ENCODE measurements at regions not wholly inside any gene's neighbourhood (a gene's known extent, or its start where the extent isn't known, plus 50 kb on each side); places are given as distances from the start of the nearest gene placed in this dataset.
"Not testable (repeated sequence)": the region's sequence is repeated elsewhere in the genome, so short reads cannot be mapped to it uniquely, and the experiment has no call there.

DNA sequence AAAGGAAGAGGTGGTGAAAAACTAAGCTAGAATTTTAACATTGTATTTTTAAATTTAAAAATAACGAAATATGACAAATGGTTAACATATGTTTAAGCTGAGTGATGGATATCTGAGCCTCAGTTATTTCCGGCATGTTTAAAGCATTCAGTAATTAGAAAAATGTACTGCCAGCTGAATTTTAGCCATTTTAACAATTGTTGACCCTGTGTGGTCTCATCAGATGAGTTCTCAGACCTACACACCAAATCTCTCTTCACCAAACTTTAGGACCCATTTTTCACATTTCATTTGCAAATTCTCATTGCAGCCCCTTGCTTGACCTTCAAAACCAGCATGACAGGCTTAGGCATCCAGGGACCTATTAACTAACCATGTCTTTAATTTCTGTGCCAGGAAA is 91.5 kb upstream of the RGPD4 start:
- DNase-seq (ENCODE audit: low read depth in 4 of 4, low spot score in 2 of 4) = no peak

DNA sequence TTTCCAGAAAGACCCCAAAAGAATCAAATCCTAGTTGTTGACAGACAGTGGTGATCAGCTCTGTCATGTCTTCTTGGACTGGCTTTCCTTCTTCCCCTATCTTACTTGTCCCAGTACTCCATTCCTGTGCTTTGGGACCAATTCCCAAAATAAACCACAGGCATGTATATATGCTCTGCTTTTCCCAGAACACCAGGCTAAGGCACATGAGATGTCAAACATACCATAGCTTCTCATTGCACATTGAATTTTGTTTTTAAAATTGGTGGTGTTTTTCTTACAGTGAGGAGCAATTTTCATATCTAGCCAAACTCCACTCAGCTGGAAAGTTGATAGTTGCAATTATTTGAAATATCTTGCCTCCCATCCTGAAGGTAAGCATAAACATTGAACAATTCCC is 88.9 kb upstream of the RGPD4 start:
- DNase-seq (ENCODE audit: low read depth in 4 of 4, low spot score in 2 of 4) = no peak

- peak in 3 of 4 donors; percentile 9 to 57 (median 29) for DNase-seq (ENCODE audit: low read depth in 4 of 4, low spot score in 2 of 4)
Observed at GRCh38 chr2:107738266-107738665, 88.4 kb upstream of the RGPD4 start.

- DNase-seq (ENCODE audit: low read depth in 4 of 4, low spot score in 2 of 4) = no peak
Observed at GRCh38 chr2:107740300-107740699, 86.4 kb upstream of the RGPD4 start.

GRCh38 chr2:107742460-107743027 is 84.1 kb upstream of the RGPD4 start:
- no peak for DNase-seq (ENCODE audit: low read depth in 4 of 4, low spot score in 2 of 4)

GRCh38 chr2:107743274-107743673 is 83.4 kb upstream of the RGPD4 start:
- no peak for DNase-seq (ENCODE audit: low read depth in 4 of 4, low spot score in 2 of 4)

DNA sequence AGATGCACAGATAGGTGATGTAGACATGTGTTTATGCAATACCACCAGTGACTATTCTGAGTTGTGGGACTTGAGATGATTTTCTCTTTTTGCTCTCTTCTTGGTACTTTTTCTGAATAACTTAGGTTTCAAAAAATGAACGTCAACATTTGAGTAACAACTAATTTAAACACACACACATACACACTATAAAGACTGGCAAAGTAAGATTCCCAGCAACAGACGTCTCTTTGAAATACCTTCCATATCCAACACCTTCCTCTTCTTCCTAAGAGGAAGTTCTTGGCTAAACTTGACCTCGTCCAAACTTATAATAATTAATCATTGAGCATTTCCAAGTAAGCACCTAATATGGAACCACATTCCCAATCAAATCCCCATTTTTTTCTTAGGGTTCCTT is 81.6 kb upstream of the RGPD4 start:
- no peak for DNase-seq (ENCODE audit: low read depth in 4 of 4, low spot score in 2 of 4)

DNA sequence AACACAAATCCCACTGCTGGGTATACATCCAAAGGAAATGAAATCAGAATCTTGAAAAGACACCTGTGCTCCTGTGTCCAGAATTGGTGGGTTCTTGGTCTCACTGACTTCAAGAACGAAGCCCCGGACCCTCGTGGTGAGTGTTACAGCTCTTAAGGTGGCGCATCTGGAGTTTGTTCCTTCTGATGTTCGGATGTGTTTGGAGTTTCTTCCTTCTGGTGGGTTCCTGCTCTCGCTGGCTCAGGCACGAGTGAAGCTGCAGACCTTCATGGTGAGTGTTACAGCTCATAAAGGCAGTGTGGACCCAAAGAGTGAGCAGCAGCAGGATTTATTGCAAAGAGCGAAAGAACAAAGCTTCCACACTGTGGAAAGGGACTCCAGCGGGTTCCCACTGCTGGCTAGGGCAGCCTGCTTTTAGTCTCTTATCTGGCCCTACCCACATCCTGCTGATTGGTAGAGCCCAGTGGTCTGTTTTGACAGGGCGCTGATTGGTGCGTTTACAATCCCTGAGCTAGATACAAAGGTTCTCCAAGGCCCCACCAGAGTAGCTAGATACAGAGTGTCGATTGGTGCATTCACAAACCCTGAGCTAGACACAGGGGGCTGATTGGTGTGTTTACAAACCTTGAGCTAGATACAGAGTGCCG is 80.0 kb upstream of the RGPD4 start:
- DNase-seq (ENCODE audit: low read depth in 4 of 4, low spot score in 2 of 4) = not testable (repeated sequence)

DNA sequence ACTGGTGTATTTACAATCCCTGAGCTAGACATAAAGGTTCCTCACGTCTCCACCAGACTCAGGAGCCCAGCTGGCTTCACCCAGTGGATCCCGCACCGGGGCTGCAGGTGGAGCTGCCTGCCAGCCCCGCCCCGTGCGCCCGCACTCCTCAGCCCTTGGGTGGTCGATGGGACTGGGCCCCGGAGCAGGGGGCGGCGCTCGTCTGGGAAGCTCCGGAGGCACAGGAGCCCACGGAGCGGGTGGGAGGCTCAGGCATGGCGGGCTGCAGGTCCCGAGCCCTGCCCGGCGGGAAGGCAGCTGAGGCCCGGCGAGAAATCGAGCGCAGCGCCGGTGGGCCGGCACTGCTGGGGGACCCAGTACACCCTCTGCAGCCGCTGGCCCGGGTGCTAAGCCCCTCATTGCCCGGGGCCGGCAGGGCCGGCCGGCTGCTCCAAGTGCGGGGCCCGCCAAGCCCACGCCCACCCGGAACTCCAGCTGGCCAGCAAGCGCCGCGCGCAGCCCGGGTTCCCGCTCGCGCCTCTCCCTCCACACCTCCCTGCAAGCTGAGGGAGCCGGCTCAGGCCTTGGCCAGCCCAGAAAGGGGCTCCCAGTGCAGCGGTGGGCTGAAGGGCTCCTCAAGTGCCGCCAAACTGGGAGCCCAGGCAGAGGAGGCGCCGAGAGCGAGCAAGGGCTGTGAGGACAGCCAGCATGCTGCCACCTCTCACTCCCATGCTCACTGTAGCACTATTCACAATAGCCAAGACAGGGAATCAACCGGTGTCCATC is 79.3 kb upstream of the RGPD4 start:
- DNase-seq (ENCODE audit: low read depth in 4 of 4, low spot score in 2 of 4) = not testable (repeated sequence)

GRCh38 chr2:107747964-107748583 is 78.6 kb upstream of the RGPD4 start:
- DNase-seq (ENCODE audit: low read depth in 4 of 4, low spot score in 2 of 4) = no peak

GRCh38 chr2:107751936-107752335 is 74.8 kb upstream of the RGPD4 start:
- DNase-seq (ENCODE audit: low read depth in 4 of 4, low spot score in 2 of 4) = no peak

DNA sequence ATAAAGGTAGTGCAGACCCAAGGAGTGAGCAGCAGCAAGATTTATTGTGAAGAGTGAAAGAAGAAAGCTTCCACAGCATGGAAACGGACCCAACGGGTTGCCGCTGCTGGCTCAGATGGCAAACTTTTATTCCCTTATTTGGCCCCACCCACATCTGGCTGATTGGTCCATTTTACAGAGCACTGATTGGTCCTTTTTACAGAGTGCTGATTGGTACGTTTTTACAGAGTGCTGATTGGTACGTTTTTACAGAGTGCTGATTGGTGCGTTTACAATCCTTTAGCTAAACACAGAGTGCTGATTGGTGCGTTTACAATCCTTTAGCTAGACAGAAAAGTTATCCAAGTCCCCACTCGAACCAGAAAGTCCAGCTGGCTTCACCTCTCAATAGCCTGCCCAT is 72.9 kb upstream of the RGPD4 start:
- not testable (repeated sequence) for DNase-seq (ENCODE audit: low read depth in 4 of 4, low spot score in 2 of 4)

DNA sequence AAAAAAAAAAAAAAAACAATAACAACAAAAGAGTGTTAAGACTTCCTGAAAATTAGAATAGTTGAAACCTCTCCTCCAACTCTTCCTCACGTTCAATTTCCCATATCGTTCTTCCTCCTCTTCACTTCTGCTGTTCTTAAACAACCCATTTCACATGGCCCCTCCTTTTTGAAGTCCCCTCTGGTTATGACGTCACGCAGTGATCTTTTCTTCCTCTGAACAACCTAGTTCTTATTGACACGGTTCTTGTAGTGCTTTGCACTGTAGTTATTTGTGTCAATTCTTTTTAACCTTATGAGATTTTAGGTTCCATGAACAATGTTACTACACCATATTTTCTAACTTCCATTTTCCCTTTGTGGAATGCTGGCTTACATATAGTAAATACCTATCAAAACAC is 69.5 kb upstream of the RGPD4 start:
- no peak for DNase-seq (ENCODE audit: low read depth in 4 of 4, low spot score in 2 of 4)

DNA sequence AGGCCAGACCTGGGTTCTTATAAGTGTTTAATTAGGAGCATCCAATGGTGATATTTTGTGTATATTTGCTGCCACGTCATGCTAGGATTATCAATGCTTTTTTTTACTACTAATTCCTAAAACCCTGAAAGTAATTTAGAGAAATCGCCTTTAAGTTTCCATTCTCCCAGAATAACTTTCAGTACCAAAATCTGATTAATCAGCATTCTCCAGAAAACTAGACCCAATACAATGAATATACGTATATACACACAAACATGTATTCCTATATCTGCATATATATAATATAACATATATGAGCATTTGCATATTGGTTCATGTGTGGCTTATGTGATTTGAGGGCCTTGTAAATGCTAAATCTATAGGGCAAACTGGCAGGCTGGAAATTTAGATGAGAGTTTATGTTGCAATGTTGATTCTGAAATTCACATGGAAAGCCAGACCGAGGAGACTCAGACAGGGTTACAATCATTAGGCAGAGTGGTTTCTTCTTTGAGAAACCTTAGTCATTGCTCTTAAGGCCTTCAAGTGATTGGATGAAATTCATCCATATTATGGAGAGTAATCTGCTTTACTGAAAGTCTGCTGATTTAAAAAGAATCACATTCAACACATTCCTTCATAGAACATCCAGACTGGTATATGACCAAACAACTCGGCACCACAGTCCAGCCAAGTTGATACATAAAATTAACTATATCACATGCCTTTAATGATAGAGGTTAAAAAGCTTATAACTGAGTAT is 65.9 kb upstream of the RGPD4 start:
- DNase-seq (ENCODE audit: low read depth in 4 of 4, low spot score in 2 of 4) = no peak

DNA sequence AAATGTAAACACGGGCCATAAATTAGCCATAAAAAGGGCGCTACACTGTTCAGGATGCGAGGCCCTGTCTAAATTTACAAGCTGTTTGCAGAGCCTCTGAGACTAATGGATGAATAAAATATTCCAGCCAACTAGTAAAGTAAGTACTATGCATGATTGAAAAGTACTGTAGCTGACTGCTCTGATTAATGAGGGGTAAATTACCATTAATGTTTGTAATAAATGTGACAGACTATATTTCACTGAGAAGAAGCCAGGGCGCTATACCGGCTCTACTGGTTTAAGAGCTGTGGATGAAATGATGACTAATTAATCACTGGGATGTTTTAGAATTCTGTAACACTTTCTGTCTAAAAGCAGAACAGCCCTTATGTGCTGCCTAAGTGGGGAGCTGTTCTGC is 54.3 kb upstream of the RGPD4 start:
- no peak for DNase-seq (ENCODE audit: low read depth in 4 of 4, low spot score in 2 of 4)

DNA sequence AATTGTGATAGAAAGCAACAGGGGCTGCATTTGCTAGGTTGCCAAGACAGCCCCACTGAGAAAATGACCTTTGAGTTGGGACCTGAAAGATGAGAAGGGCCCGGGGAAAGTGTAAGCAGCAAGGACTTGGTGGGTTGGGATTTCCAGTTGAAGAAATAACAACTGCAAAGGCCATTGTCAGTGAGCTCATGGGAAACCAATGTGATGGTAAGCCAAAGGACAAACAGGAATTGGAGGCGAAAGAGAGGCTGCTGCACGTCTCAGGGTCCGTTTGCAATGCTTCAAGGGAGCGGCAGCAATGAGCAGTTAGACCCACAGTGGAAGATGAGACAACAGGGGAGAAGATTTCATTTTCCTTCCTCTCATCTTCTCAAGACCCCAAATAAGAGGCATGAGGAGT is 51.5 kb upstream of the RGPD4 start:
- peak in 1 of 4 donors; percentile 8 for DNase-seq (ENCODE audit: low read depth in 4 of 4, low spot score in 2 of 4)

- DNase-seq (ENCODE audit: low read depth in 4 of 4, low spot score in 2 of 4) = no peak
Observed at GRCh38 chr2:107775791-107776190, 50.9 kb upstream of the RGPD4 start.

GRCh38 chr2:107776362-107776761 is 50.3 kb upstream of the RGPD4 start:
- DNase-seq (ENCODE audit: low read depth in 4 of 4, low spot score in 2 of 4) = no peak

All from left renal cortex interstitium (tissue), 4 donors.